ENCODE measurements at regions not wholly inside any gene's neighbourhood (a gene's known extent, or its start where the extent isn't known, plus 50 kb on each side); places are given as distances from the start of the nearest gene placed in this dataset.

DNA sequence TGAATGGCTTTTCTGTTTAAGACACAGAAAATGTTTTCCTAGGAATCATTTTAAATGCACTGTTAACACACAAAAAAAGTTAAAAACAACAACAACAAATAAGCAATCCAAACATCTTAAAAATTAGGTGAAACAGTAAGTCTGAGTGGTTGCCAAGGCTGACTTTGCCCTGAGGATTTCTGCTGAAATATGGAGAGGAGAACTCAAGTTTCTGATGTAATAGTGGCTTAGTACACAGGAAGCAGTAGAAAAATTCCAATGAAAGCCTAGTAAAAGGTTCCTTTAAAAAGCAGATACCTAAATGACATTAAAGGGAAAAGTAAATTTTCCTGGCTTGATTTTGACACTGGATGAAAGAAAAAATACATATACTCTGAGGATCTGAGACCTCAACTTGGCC lies 184.2 kb downstream of the EPM2A start:
- TF ChIP-seq POLR2AphosphoS5 (IDR thresholded peaks at IDR 0.05), result no peak
- TF ChIP-seq, protein P1, sequence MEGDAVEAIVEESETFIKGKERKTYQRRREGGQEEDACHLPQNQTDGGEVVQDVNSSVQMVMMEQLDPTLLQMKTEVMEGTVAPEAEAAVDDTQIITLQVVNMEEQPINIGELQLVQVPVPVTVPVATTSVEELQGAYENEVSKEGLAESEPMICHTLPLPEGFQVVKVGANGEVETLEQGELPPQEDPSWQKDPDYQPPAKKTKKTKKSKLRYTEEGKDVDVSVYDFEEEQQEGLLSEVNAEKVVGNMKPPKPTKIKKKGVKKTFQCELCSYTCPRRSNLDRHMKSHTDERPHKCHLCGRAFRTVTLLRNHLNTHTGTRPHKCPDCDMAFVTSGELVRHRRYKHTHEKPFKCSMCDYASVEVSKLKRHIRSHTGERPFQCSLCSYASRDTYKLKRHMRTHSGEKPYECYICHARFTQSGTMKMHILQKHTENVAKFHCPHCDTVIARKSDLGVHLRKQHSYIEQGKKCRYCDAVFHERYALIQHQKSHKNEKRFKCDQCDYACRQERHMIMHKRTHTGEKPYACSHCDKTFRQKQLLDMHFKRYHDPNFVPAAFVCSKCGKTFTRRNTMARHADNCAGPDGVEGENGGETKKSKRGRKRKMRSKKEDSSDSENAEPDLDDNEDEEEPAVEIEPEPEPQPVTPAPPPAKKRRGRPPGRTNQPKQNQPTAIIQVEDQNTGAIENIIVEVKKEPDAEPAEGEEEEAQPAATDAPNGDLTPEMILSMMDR (IDR thresholded peaks at IDR 0.05), result no peak

Measured in gastroesophageal sphincter (tissue), 3 donors.